ENCODE measurements at regions not wholly inside any gene's neighbourhood (a gene's known extent, or its start where the extent isn't known, plus 50 kb on each side); places are given as distances from the start of the nearest gene placed in this dataset.

DNA sequence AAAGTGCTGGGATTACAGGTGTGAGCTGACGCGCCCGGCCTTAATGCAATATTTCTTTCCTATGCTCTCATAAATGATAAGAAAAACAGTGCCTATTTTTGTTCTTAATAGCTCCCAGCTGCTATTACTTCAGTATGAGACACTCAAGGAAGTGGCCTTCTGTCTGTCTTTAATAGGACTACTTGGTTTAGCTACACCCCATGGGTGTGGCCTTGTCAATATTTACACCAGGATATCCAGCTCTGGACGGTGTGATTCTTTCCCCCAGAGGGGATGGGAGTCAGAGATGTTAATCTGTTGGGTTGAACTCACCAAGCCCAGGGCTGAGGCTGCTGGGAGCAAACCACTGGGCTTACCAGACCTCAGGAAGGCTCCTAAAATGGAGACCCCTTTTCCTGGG, 134.2 kb downstream of the CEP57L1 start:
- no peak for DNase-seq

GRCh38 chr6:109227646-109228045, 132.3 kb downstream of the CEP57L1 start:
- no peak for DNase-seq

- no peak for DNase-seq
Observed at GRCh38 chr6:109226353-109226752, 131.0 kb downstream of the CEP57L1 start.

DNA sequence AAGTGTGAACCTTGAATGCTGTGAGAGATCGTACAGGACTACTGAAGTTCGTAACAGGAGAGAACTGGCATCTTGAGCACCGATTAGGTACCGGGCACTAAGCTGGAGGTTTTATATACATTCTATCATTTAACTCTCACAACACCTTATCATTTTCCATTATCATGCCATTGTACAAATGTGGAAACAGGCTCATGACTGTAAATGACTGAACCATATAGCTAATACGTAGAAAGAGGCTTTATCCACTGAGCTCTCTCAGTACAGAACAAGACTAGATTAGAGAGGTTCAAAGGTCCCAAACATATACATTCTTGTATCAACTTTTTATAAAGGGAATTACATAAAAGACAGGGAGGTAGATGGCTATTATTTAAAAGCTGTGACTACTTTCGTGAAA, 130.6 kb downstream of the CEP57L1 start:
- no peak for DNase-seq

DNA sequence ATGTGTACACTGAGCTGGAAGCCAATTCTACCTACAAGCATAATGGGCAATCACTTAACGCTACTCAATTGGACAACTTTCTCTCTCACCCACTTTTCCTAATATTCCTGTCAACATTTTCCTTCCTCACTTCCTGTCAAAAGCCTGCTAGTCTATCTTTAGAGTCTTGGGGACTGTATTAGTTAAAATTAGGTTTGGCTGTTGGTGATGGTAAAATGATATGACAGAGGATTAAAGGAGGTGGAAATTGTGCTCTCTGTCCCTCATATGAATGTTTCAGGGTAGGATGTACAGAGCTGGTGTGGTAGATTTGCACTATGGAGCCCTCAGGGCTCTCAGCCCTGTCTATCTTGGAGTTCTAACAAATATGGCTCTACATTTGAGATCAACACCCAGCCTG, 129.7 kb downstream of the CEP57L1 start:
- no peak for DNase-seq

- DNase-seq = no peak
Observed at GRCh38 chr6:109224107-109224875, 129.0 kb downstream of the CEP57L1 start.

GRCh38 chr6:109222848-109223247, 127.5 kb downstream of the CEP57L1 start:
- DNase-seq = no peak

DNA sequence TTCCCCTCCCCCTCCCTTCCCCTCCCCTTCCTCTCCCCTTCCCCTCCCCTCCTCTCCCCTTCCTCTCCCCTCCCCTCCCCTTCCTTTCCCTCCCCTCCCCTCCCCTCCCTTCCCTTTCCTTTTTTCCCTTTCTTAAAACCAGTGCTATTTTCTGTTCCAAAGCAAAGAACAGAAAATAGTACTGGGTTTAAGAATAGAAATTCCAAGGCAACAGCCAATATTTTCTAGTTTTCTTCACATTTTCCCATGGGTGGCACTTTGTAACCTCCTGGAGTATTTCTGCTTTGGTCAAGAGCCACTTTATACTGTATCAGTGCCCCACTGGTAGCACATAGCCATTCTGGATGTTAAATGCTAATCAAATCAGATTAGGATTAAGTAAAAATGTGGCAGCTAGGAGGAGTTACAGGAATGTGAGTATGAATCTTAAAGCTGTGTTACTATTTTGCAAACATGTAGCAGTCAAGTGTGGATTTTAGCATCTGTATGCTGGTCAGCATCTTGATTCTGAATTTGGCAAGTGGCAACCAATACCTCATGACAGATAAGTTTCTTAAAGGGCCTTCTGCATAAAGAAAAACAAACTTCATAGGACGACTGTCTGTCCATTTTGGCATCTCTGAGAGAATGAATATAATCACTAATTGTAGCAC, 126.4 kb downstream of the CEP57L1 start:
- no peak for DNase-seq

Measured in amygdala (tissue), 56 donors.